ENCODE measurements at regions not wholly inside any gene's neighbourhood (a gene's known extent, or its start where the extent isn't known, plus 50 kb on each side); places are given as distances from the start of the nearest gene placed in this dataset.

GRCh38 chrX:69305333-69306062 is 140.2 kb upstream of the PJA1 start:
- Histone ChIP-seq H3K4me3 (no peak overlapping the region), H3K36me3 (ENCODE audit: low read depth) (no peaks in the 10 kb centered on the region)

GRCh38 chrX:69303231-69303630 is 138.0 kb upstream of the PJA1 start:
- BruUV-seq (replicated peaks), result no TSS peak
- intact Hi-C loops (cut with micrococcal nuclease; ENCODE audit: unreplicated experiment), result no loop called here
- H2AFZ ChIP-seq, result no peak overlapping the region
- H3K9me3 ChIP-seq (ENCODE audit: insufficient read depth, low read depth), result no peaks in the 10 kb centered on the region
- H3K79me2 ChIP-seq (ENCODE audit: low read depth), result no peaks in the 10 kb centered on the region
- no peak for DNase-seq
- no peaks in the 10 kb centered on the region for H4K20me1 ChIP-seq (ENCODE audit: insufficient read depth)
- H3K27ac ChIP-seq, result no peak overlapping the region
- H3K4me1 ChIP-seq (replicated peaks; ENCODE audit: insufficient read depth), result no peaks in the 10 kb centered on the region
- H3K36me3 ChIP-seq (ENCODE audit: low read depth), result no peaks in the 10 kb centered on the region
- POLR2A ChIA-PET (ENCODE audit: unreplicated experiment), result no interaction called here
- H3K9me2 ChIP-seq (ENCODE audit: insufficient read depth), result no peaks in the 10 kb centered on the region
- no peak overlapping the region for H3K4me3 ChIP-seq
- no peaks in the 10 kb centered on the region for H3F3A ChIP-seq (ENCODE audit: insufficient read depth, low read depth)
- no peak overlapping the region for H3K4me2 ChIP-seq
- TF ChIP-seq CTCF (conservative IDR thresholded peaks at IDR 0.05) (no peak), EZH2 (IDR thresholded peaks at IDR 0.05; ENCODE audit: low read depth) (no peak)
- CTCF ChIA-PET, result no interaction called here
- no peaks in the 10 kb centered on the region; the same call in 1 of the 2 replicates for H3K27me3 ChIP-seq (ENCODE audit: insufficient read depth, low read depth)

More at GRCh38 chrX:69305333-69306062, 140.2 kb upstream of the PJA1 start:
- Histone ChIP-seq H3K4me2 (no peak overlapping the region), H4K20me1 (ENCODE audit: insufficient read depth) (no peaks in the 10 kb centered on the region), H3K9me3 (ENCODE audit: insufficient read depth, low read depth) (no peaks in the 10 kb centered on the region), H3K27ac (no peak overlapping the region), H2AFZ (no peak overlapping the region), H3K9me2 (ENCODE audit: insufficient read depth) (no peaks in the 10 kb centered on the region), H3K79me2 (ENCODE audit: low read depth) (no peaks in the 10 kb centered on the region), H3F3A (ENCODE audit: insufficient read depth, low read depth) (no peaks in the 10 kb centered on the region), H3K4me1 (replicated peaks; ENCODE audit: insufficient read depth) (no peaks in the 10 kb centered on the region), H3K27me3 (ENCODE audit: insufficient read depth, low read depth) (no peaks in the 10 kb centered on the region; the same call in 1 of the 2 replicates)
- TF ChIP-seq EZH2 (IDR thresholded peaks at IDR 0.05; ENCODE audit: low read depth), result no peak
- no peak for DNase-seq
- ChIA-PET POLR2A (ENCODE audit: unreplicated experiment) (no interaction called here), CTCF (interaction anchor here (0.6 kb wide), 1 partner anchor 915 kb away, joined by 3 read pairs; no protein-coding TSS in a partner anchor)
- intact Hi-C loops (cut with micrococcal nuclease; ENCODE audit: unreplicated experiment), result no loop called here
- no TSS peak for BruUV-seq (replicated peaks)

GRCh38 chrX:69299951-69300714 is 134.9 kb upstream of the PJA1 start:
- Histone ChIP-seq H2AFZ (no peak overlapping the region), H3K4me3 (no peak overlapping the region), H3F3A (ENCODE audit: insufficient read depth, low read depth) (no peaks in the 10 kb centered on the region), H3K9me3 (ENCODE audit: insufficient read depth, low read depth) (no peaks in the 10 kb centered on the region), H4K20me1 (ENCODE audit: insufficient read depth) (no peaks in the 10 kb centered on the region), H3K36me3 (ENCODE audit: low read depth) (no peaks in the 10 kb centered on the region), H3K4me2 (no peak overlapping the region), H3K79me2 (ENCODE audit: low read depth) (no peaks in the 10 kb centered on the region), H3K27me3 (ENCODE audit: insufficient read depth, low read depth) (no peaks in the 10 kb centered on the region), H3K4me1 (replicated peaks; ENCODE audit: insufficient read depth) (no peaks in the 10 kb centered on the region), H3K9me2 (ENCODE audit: insufficient read depth) (no peaks in the 10 kb centered on the region), H3K27ac (no peak overlapping the region)
- ChIA-PET POLR2A (ENCODE audit: unreplicated experiment) (no interaction called here), CTCF (no interaction called here)
- no TSS peak for BruUV-seq (replicated peaks)
- DNase-seq, result no peak
- intact Hi-C loops (cut with micrococcal nuclease; ENCODE audit: unreplicated experiment), result no loop called here
- TF ChIP-seq EZH2 (IDR thresholded peaks at IDR 0.05; ENCODE audit: low read depth) (no peak), CTCF (conservative IDR thresholded peaks at IDR 0.05) (no peak)

All from PC-9 (cell line).